Esophagus squamous epithelium (tissue), 4 donors: ENCODE measurements at regions not wholly inside any gene's neighbourhood (a gene's known extent, or its start where the extent isn't known, plus 50 kb on each side); places are given as distances from the start of the nearest gene placed in this dataset.

Experiments used
- CTCF ChIP-seq, 6 experiments: fragments of 450-650 bp in 4 of 6; fragments of 200-600 bp in 2 of 6; sonication (generic) in 2 of 6; IDR thresholded peaks; one replicate each; pipeline ENCODE4 v1.5.1; 2016 to 2019; ENCODE audit warnings: antibody characterized with exemption in 6 of 6, mild to moderate bottlenecking in 4 of 6, moderate library complexity in 4 of 6
- POLR2A ChIP-seq, 4 donors: fragments of 450-650 bp; IDR thresholded peaks; one replicate each; pipeline ENCODE4 v1.6.1; 2017; ENCODE audit warnings: antibody characterized with exemption in 4 of 4, mild to moderate bottlenecking in 4 of 4, moderate library complexity in 3 of 4

- no peak for TF ChIP-seq CTCF (IDR thresholded peaks at IDR 0.05)
- TF ChIP-seq POLR2A (IDR thresholded peaks at IDR 0.05): no peak
These were observed 150.0 kb downstream of the ADAMTS15 start for GRCh38 chr11:130598433-130598832.
